ENCODE measurements at regions not wholly inside any gene's neighbourhood (a gene's known extent, or its start where the extent isn't known, plus 50 kb on each side); places are given as distances from the start of the nearest gene placed in this dataset.

GRCh38 chr5:106940986-106941385 is 729.8 kb downstream of the EFNA5 start:
- TF ChIP-seq EZH2 (IDR thresholded peaks at IDR 0.05; ENCODE audit: borderline replicate concordance, low read depth, low read length, poor library complexity, severe bottlenecking) (no peak), CTCF (conservative IDR thresholded peaks at IDR 0.05; ENCODE audit: low read depth, low read length) (no peak)
- no peaks in the 10 kb centered on the region for H3K36me3 ChIP-seq (ENCODE audit: insufficient read depth, low read length, poor library complexity, severe bottlenecking)
- POLR2A ChIA-PET (ENCODE audit: low non-redundant PET) = no interaction called here
- CTCF ChIA-PET = no interaction called here
- no peak overlapping the region for H3K27ac ChIP-seq (ENCODE audit: low read depth, low read length, poor library complexity, severe bottlenecking)
- H3K9me3 ChIP-seq (ENCODE audit: low read depth, low read length, poor library complexity, severe bottlenecking) = no peaks in the 10 kb centered on the region
- intact Hi-C loops (cut with micrococcal nuclease; ENCODE audit: unreplicated experiment) = no loop called here
- DNase-seq (ENCODE audit: low spot score) = no peak
- no peaks in the 10 kb centered on the region for H3K27me3 ChIP-seq (replicated peaks; ENCODE audit: insufficient read depth, low read depth, low read length, poor library complexity)
- BruUV-seq (replicated peaks) = no TSS peak
- no peak overlapping the region for H3K4me3 ChIP-seq (ENCODE audit: low read depth, low read length, poor library complexity, severe bottlenecking)
- H3K4me1 ChIP-seq (ENCODE audit: insufficient read depth, low read length, poor library complexity, severe bottlenecking) = no peaks in the 10 kb centered on the region

GRCh38 chr5:106940301-106940846 is 730.4 kb downstream of the EFNA5 start:
- no peaks in the 10 kb centered on the region for H3K9me3 ChIP-seq (ENCODE audit: low read depth, low read length, poor library complexity, severe bottlenecking)
- ChIA-PET POLR2A (ENCODE audit: low non-redundant PET) (interaction anchor here (0.7 kb wide), 1 partner anchor 140 kb away, joined by 5 read pairs; no protein-coding TSS in a partner anchor), CTCF (no interaction called here)
- no peak overlapping the region for H3K27ac ChIP-seq (ENCODE audit: low read depth, low read length, poor library complexity, severe bottlenecking)
- no peak for DNase-seq (ENCODE audit: low spot score)
- H3K36me3 ChIP-seq (ENCODE audit: insufficient read depth, low read length, poor library complexity, severe bottlenecking) = no peaks in the 10 kb centered on the region
- no peaks in the 10 kb centered on the region for H3K4me1 ChIP-seq (ENCODE audit: insufficient read depth, low read length, poor library complexity, severe bottlenecking)
- BruUV-seq (replicated peaks) = no TSS peak
- TF ChIP-seq CTCF (conservative IDR thresholded peaks at IDR 0.05; ENCODE audit: low read depth, low read length) (no peak), EZH2 (IDR thresholded peaks at IDR 0.05; ENCODE audit: borderline replicate concordance, low read depth, low read length, poor library complexity, severe bottlenecking) (no peak)
- intact Hi-C loops (cut with micrococcal nuclease; ENCODE audit: unreplicated experiment) = no loop called here
- no peak overlapping the region for H3K4me3 ChIP-seq (ENCODE audit: low read depth, low read length, poor library complexity, severe bottlenecking)
- no peaks in the 10 kb centered on the region for H3K27me3 ChIP-seq (replicated peaks; ENCODE audit: insufficient read depth, low read depth, low read length, poor library complexity)

- no peak overlapping the region for H3K27ac ChIP-seq (ENCODE audit: low read depth, low read length, poor library complexity, severe bottlenecking)
- BruUV-seq (replicated peaks) = no TSS peak
- TF ChIP-seq CTCF (conservative IDR thresholded peaks at IDR 0.05; ENCODE audit: low read depth, low read length) (no peak), EZH2 (IDR thresholded peaks at IDR 0.05; ENCODE audit: borderline replicate concordance, low read depth, low read length, poor library complexity, severe bottlenecking) (no peak)
- CTCF ChIA-PET = no interaction called here
- no peak for DNase-seq (ENCODE audit: low spot score)
- intact Hi-C loops (cut with micrococcal nuclease; ENCODE audit: unreplicated experiment) = no loop called here
- H3K27me3 ChIP-seq (replicated peaks; ENCODE audit: insufficient read depth, low read depth, low read length, poor library complexity) = no peaks in the 10 kb centered on the region
- H3K4me1 ChIP-seq (ENCODE audit: insufficient read depth, low read length, poor library complexity, severe bottlenecking) = no peaks in the 10 kb centered on the region
- no peaks in the 10 kb centered on the region for H3K36me3 ChIP-seq (ENCODE audit: insufficient read depth, low read length, poor library complexity, severe bottlenecking)
- H3K4me3 ChIP-seq (ENCODE audit: low read depth, low read length, poor library complexity, severe bottlenecking) = no peak overlapping the region
- no peaks in the 10 kb centered on the region for H3K9me3 ChIP-seq (ENCODE audit: low read depth, low read length, poor library complexity, severe bottlenecking)
- POLR2A ChIA-PET (ENCODE audit: low non-redundant PET) = no interaction called here
These were observed 747.3 kb downstream of the EFNA5 start for GRCh38 chr5:106923409-106923808.

All from A673 (cell line).